HepG2 (cell line): ENCODE measurements at regions not wholly inside any gene's neighbourhood (a gene's known extent, or its start where the extent isn't known, plus 50 kb on each side); places are given as distances from the start of the nearest gene placed in this dataset.

Experiments
- ATAC-seq: fragments of 200-7000 bp; cut with Tn5 transposase; 3 replicates; pipeline ENCODE4 v1.9.1; 2020; ENCODE audit warnings: mild to moderate bottlenecking, moderate library complexity
- BruUV-seq: library from RNA; stranded (reverse); fragments of 400-500 nt; replicated peaks from 2 replicates; lab custom pipeline; 2021; lab: Mats Ljungman, UMichigan
- CTCF ChIA-PET: fragments of 300-600 bp; formaldehyde crosslinking; extraction: SDS; loops from one replicate; lab custom pipeline; 2021; ENCODE audit warnings: low total read pairs, inconsistent platforms, low intra/inter-chr PET ratio; lab: Yijun Ruan, JAX
- POLR2A ChIA-PET: fragments of 350-600 bp; sonication (Branson Sonifier 250); formaldehyde crosslinking; loops from one replicate; lab custom pipeline; 2020; ENCODE audit warnings: antibody characterized with exemption, inconsistent platforms; lab: Yijun Ruan, JAX
- DNase-seq: peaks from one replicate; pipeline ENCODE4 v3.0.0-alpha.2; 2015; ENCODE audit warnings: low spot score
- FAIRE-seq: peaks from 3 replicates; lab custom pipeline; 2011; peaks lifted over from hg19 to GRCh38; lab: Jason Lieb, UNC
- H2AFZ ChIP-seq: one replicate; pipeline ENCODE4 v1.6.1; 2011; ENCODE audit warnings: low read length, inconsistent platforms
- H3K27ac ChIP-seq: fragments of 300-600 bp; 3 replicates; pipeline ENCODE4 v1.8.0; 2011; ENCODE audit warnings: mixed run types, mild to moderate bottlenecking, mixed read lengths, low read length, inconsistent platforms; ENCODE audit not compliant: insufficient read depth; ENCODE audit errors: extremely low read length
- H3K27me3 ChIP-seq, 2 experiments: fragments of 200-600 bp in 1 of 2; 2 replicates in 1 of 2; 3 replicates in 1 of 2; pipeline versions ENCODE4 v1.6.0 to v1.8.0; 2011; ENCODE audit warnings: low read length in 2 of 2, mild to moderate bottlenecking in 2 of 2, moderate library complexity in 2 of 2, inconsistent platforms in 1 of 2; ENCODE audit not compliant: insufficient read depth in 2 of 2, control insufficient read depth in 1 of 2
- H3K36me3 ChIP-seq, 2 experiments: fragments of 200-600 bp in 1 of 2; replicated peaks in 1 of 2; 2 replicates in 1 of 2; 3 replicates in 1 of 2; pipeline versions ENCODE4 v1.5.1 to v1.8.0; 2011; ENCODE audit warnings: low read length in 2 of 2, inconsistent platforms in 1 of 2; ENCODE audit not compliant: insufficient read depth in 2 of 2, control insufficient read depth in 1 of 2
- H3K4me1 ChIP-seq: 2 replicates; pipeline ENCODE4 v1.5.1; 2012; ENCODE audit warnings: low read length, inconsistent platforms; ENCODE audit not compliant: insufficient read depth
- H3K4me2 ChIP-seq: 2 replicates; pipeline ENCODE4 v1.6.0; 2011; ENCODE audit warnings: low read depth, low read length, inconsistent platforms
- H3K4me3 ChIP-seq, 3 experiments: fragments of 200-600 bp in 1 of 3; sonication (generic), shearing (Covaris generic) in 1 of 3; replicated peaks in 1 of 3; 2 replicates each; pipeline ENCODE4 v1.5.1; 2011 to 2016; ENCODE audit warnings: low read length in 3 of 3, inconsistent platforms in 2 of 3, low read depth in 2 of 3, mild to moderate bottlenecking in 2 of 3, control low read depth in 1 of 3, mixed read lengths in 1 of 3; ENCODE audit not compliant: insufficient read depth in 1 of 3
- H3K79me2 ChIP-seq: one replicate; pipeline ENCODE4 v1.6.1; 2011; ENCODE audit warnings: low read length, inconsistent platforms; ENCODE audit not compliant: insufficient read depth
- H3K9ac ChIP-seq: 2 replicates; pipeline ENCODE4 v1.6.0; 2011; ENCODE audit warnings: mild to moderate bottlenecking, low read depth, low read length, inconsistent platforms; ENCODE audit not compliant: insufficient read depth
- H3K9me3 ChIP-seq: 2 replicates; pipeline ENCODE4 v1.5.1; 2012; ENCODE audit warnings: mild to moderate bottlenecking, low read length
- H4K20me1 ChIP-seq: 2 replicates; pipeline ENCODE4 v1.6.0; 2011; ENCODE audit warnings: inconsistent platforms, mild to moderate bottlenecking, low read length, moderate library complexity; ENCODE audit not compliant: insufficient read depth
- ATAD3A ChIP-seq: sonication (generic); formaldehyde crosslinking; IDR thresholded peaks from 2 replicates; pipeline ENCODE4 v1.4.0; 2020; ENCODE audit warnings: missing genetic modification reagents
- FOXM1 ChIP-seq: sonication (generic); formaldehyde crosslinking; IDR thresholded peaks from 2 replicates; pipeline ENCODE4 v1.5.0; 2020; ENCODE audit warnings: missing genetic modification reagents
- GATAD1 ChIP-seq: IDR thresholded peaks from 2 replicates; pipeline ENCODE4 v1.6.1; 2016; ENCODE audit warnings: missing genetic modification reagents, missing compliant biosample characterization
- KDM3A ChIP-seq: IDR thresholded peaks from 2 replicates; pipeline ENCODE4 v1.6.1; 2018; ENCODE audit warnings: low read depth, missing compliant biosample characterization
- MATR3 ChIP-seq: sonication (generic); formaldehyde crosslinking; IDR thresholded peaks from 2 replicates; pipeline ENCODE4 v1.4.0; 2020; ENCODE audit warnings: missing genetic modification reagents
- PHB2 ChIP-seq: fragments of 450-650 bp; IDR thresholded peaks from 2 replicates; pipeline ENCODE4 v1.6.1; 2018; ENCODE audit not compliant: partially characterized antibody
- PRMT3 ChIP-seq: sonication (generic); formaldehyde crosslinking; IDR thresholded peaks from 2 replicates; pipeline ENCODE4 v1.8.1; 2022; ENCODE audit warnings: low read depth, mild to moderate bottlenecking, moderate library complexity, missing genetic modification reagents, borderline replicate concordance
- SAFB2 ChIP-seq: sonication (generic); formaldehyde crosslinking; IDR thresholded peaks from 2 replicates; pipeline ENCODE4 v1.5.1; 2020; ENCODE audit warnings: missing genetic modification reagents, low read depth, mild to moderate bottlenecking, borderline replicate concordance
- ZNF317 ChIP-seq: sonication (generic); formaldehyde crosslinking; IDR thresholded peaks from 2 replicates; pipeline ENCODE4 v1.5.0; 2020; ENCODE audit warnings: mild to moderate bottlenecking, missing genetic modification reagents
- ZNF383 ChIP-seq: sonication (generic); formaldehyde crosslinking; IDR thresholded peaks from 2 replicates; pipeline ENCODE4 v1.4.0; 2020; ENCODE audit warnings: missing genetic modification reagents, mild to moderate bottlenecking, borderline replicate concordance
- ZNF567 ChIP-seq: sonication (generic); formaldehyde crosslinking; IDR thresholded peaks from 2 replicates; pipeline ENCODE4 v1.8.1; 2023; ENCODE audit warnings: mild to moderate bottlenecking, missing genetic modification reagents, borderline replicate concordance
- ZNF780A ChIP-seq: sonication (generic); formaldehyde crosslinking; IDR thresholded peaks from 2 replicates; pipeline ENCODE4 v1.8.0; 2022; ENCODE audit warnings: mild to moderate bottlenecking, missing genetic modification reagents, moderate library complexity
- ZNF781 ChIP-seq: sonication (generic); formaldehyde crosslinking; IDR thresholded peaks from 2 replicates; pipeline ENCODE4 v1.5.1; 2020; ENCODE audit warnings: borderline replicate concordance, mild to moderate bottlenecking, missing genetic modification reagents; ENCODE audit errors: not compliant biosample characterization
- WGBS: methylation state at CpG from one replicate; pipeline ENCODE4 v1.1.6; 2017; ENCODE audit warnings: low lambda C conversion rate; 5-methylcytosine and 5-hydroxymethylcytosine counted together
- in situ Hi-C: cut with HindIII; loops from 2 replicates; pipeline ENCODE4 v1.10.0; 2017; ENCODE audit warnings: low pct_unique_long_range_greater_than_20kb; ENCODE audit not compliant: extremely low pct_ligation_motif_present
- intact Hi-C: fragments of 100-400 bp; cut with micrococcal nuclease; formaldehyde crosslinking; loops from one replicate; pipeline ENCODE4 v1.10.0; 2022; ENCODE audit not compliant: unreplicated experiment
- TF ChIP-seq, protein P1 (sequence below): sonication (generic); formaldehyde crosslinking; IDR thresholded peaks from 2 replicates; pipeline ENCODE4 v1.4.0; 2020; ENCODE audit warnings: mild to moderate bottlenecking, low read depth, missing genetic modification reagents
- TF ChIP-seq, protein P2 (sequence below): sonication (generic); formaldehyde crosslinking; IDR thresholded peaks from 2 replicates; pipeline ENCODE4 v1.4.0; 2020; ENCODE audit warnings: low read depth, missing genetic modification reagents
- TF ChIP-seq, protein P3 (sequence below): sonication (generic); formaldehyde crosslinking; IDR thresholded peaks from 2 replicates; pipeline ENCODE4 v1.8.0; 2022; ENCODE audit warnings: missing genetic modification reagents, mild to moderate bottlenecking, inconsistent platforms, borderline replicate concordance
- TF ChIP-seq, protein P4 (sequence below): sonication (generic); formaldehyde crosslinking; IDR thresholded peaks from 2 replicates; pipeline ENCODE4 v1.9.0; 2021; ENCODE audit warnings: missing genetic modification reagents, borderline replicate concordance

DNA sequence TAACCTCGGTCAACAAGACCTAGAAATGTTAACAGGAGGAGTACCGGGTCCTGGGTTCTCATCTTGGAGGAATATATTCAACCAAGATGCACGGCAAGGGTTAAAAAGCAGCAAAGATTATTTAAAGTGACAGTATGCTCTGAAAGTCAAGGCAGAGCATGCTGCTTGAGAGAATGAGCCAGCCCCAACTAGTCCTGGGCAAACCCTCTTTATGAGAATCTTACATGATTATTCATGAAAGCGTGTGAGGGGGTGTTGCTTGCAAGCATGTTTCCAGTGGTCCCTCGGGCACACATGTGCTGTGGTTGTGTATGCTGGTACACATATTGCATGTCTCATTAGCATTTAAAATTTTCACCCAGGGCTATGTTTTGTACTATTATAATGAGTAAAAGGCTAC lies 1445.6 kb downstream of the SI start (continued):
- TF ChIP-seq, protein P1, sequence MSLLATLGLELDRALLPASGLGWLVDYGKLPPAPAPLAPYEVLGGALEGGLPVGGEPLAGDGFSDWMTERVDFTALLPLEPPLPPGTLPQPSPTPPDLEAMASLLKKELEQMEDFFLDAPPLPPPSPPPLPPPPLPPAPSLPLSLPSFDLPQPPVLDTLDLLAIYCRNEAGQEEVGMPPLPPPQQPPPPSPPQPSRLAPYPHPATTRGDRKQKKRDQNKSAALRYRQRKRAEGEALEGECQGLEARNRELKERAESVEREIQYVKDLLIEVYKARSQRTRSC (CRISPR knock-in tag) = no peak
- TF ChIP-seq, all 625 proteins: peak for 0

DNA sequence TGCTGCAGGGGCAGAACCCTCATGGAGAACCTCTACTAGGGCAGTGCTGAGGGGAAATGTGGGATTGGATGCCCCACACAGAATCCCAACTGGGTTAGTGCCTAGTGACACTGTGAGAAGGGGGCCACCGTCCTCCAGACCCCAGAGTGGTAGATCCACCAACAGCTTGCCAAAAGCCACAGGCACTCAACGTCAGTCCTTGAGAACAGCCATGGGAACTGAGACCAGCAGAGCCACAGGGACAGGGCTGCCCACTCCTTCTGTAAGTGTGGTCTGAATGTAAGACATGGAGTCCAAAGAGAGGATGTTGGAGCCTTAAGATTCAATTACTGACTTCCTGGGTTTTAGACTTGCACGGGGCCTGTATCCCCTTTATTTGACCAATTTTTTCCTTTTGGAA lies 1451.5 kb downstream of the SI start:
- H3K36me3 ChIP-seq = no peaks in the 10 kb centered on the region
- H3K27me3 ChIP-seq = no peaks in the 10 kb centered on the region
- H3K4me2 ChIP-seq = no peak overlapping the region
- no peak overlapping the region for H3K9ac ChIP-seq
- 0% methylated on average over 2 of the region's 3 CpGs for WGBS
- intact Hi-C loops = no loop called here
- H3K79me2 ChIP-seq = no peaks in the 10 kb centered on the region
- BruUV-seq = no TSS peak
- ChIA-PET CTCF (no interaction called here), POLR2A (no interaction called here)
- FAIRE-seq = no peak
- ATAC-seq = no peak
- in situ Hi-C loops = no loop called here
- H3K27ac ChIP-seq = no peak overlapping the region
- no peak overlapping the region for H2AFZ ChIP-seq
- no peak overlapping the region for H3K4me3 ChIP-seq
- H4K20me1 ChIP-seq = no peaks in the 10 kb centered on the region
- no peak for DNase-seq
- H3K9me3 ChIP-seq = no peaks in the 10 kb centered on the region
- TF ChIP-seq PRMT3 (CRISPR knock-in tag) (no peak), SAFB2 (CRISPR knock-in tag) (no peak), ATAD3A (CRISPR knock-in tag) (no peak), FOXM1 (CRISPR knock-in tag) (no peak), ZNF567 (CRISPR knock-in tag) (no peak), ZNF317 (CRISPR knock-in tag) (no peak), PHB2 (no peak), GATAD1 (no peak), KDM3A (CRISPR knock-in tag) (no peak), ZNF383 (no peak), MATR3 (CRISPR knock-in tag) (no peak), ZNF780A (CRISPR knock-in tag) (no peak), ZNF781 (CRISPR knock-in tag) (no peak)
- TF ChIP-seq, protein P2, sequence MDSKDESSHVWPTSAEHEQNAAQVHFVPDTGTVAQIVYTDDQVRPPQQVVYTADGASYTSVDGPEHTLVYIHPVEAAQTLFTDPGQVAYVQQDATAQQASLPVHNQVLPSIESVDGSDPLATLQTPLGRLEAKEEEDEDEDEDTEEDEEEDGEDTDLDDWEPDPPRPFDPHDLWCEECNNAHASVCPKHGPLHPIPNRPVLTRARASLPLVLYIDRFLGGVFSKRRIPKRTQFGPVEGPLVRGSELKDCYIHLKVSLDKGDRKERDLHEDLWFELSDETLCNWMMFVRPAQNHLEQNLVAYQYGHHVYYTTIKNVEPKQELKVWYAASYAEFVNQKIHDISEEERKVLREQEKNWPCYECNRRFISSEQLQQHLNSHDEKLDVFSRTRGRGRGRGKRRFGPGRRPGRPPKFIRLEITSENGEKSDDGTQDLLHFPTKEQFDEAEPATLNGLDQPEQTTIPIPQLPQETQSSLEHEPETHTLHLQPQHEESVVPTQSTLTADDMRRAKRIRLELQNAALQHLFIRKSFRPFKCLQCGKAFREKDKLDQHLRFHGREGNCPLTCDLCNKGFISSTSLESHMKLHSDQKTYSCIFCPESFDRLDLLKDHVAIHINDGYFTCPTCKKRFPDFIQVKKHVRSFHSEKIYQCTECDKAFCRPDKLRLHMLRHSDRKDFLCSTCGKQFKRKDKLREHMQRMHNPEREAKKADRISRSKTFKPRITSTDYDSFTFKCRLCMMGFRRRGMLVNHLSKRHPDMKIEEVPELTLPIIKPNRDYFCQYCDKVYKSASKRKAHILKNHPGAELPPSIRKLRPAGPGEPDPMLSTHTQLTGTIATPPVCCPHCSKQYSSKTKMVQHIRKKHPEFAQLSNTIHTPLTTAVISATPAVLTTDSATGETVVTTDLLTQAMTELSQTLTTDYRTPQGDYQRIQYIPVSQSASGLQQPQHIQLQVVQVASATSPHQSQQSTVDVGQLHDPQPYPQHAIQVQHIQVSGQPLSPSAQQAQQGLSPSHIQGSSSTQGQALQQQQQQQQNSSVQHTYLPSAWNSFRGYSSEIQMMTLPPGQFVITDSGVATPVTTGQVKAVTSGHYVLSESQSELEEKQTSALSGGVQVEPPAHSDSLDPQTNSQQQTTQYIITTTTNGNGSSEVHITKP (CRISPR knock-in tag) = no peak
- TF ChIP-seq, protein P3, sequence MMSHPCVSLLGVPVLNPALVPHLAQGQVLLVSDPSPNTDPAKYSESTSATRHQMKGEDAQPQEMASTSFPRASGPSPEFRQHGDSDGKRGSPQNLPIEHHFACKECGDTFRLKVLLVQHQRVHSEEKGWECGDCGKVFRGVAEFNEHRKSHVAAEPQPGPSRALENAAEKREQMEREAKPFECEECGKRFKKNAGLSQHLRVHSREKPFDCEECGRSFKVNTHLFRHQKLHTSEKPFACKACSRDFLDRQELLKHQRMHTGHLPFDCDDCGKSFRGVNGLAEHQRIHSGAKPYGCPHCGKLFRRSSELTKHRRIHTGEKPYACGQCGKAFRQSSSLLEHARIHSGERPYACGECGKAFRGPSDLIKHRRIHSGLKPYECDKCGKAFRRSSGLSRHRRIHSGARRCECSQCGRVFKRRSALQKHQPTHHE (CRISPR knock-in tag) = no peak
- TF ChIP-seq, protein P4, sequence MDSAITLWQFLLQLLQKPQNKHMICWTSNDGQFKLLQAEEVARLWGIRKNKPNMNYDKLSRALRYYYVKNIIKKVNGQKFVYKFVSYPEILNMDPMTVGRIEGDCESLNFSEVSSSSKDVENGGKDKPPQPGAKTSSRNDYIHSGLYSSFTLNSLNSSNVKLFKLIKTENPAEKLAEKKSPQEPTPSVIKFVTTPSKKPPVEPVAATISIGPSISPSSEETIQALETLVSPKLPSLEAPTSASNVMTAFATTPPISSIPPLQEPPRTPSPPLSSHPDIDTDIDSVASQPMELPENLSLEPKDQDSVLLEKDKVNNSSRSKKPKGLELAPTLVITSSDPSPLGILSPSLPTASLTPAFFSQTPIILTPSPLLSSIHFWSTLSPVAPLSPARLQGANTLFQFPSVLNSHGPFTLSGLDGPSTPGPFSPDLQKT = no peak
- TF ChIP-seq, all 625 proteins: peak for 0
- H3K4me1 ChIP-seq = no peaks in the 10 kb centered on the region
